ENCODE measurements at regions not wholly inside any gene's neighbourhood (a gene's known extent, or its start where the extent isn't known, plus 50 kb on each side); places are given as distances from the start of the nearest gene placed in this dataset.

GRCh38 chr5:165630261-165630778, 2124.9 kb downstream of the MAT2B start:
- H3K27me3 Mint-ChIP-seq (ENCODE audit: insufficient read depth), result no peaks in the 10 kb centered on the region
- Histone ChIP-seq H3K27ac (ENCODE audit: low read depth, low read length) (no peak overlapping the region), H3K27me3 (ENCODE audit: control insufficient read depth, insufficient read depth, low read length, poor library complexity, severe bottlenecking) (no peaks in the 10 kb centered on the region), H3K4me3 (ENCODE audit: low read length) (no peak overlapping the region), H3K9ac (ENCODE audit: extremely low read depth, low read length, poor library complexity, severe bottlenecking) (no peak overlapping the region), H3K4me1 (ENCODE audit: control insufficient read depth, insufficient read depth, low read length) (peaks cover 5% of the 10 kb centered on the region), H3K9me3 (ENCODE audit: control insufficient read depth, low read length) (no peaks in the 10 kb centered on the region), H3K36me3 (ENCODE audit: control insufficient read depth, insufficient read depth, low read length) (no peaks in the 10 kb centered on the region)
- DNase-seq, result peak; percentile 89
- no peaks in the 10 kb centered on the region for H3K36me3 Mint-ChIP-seq (ENCODE audit: low read depth)
- TF ChIP-seq CTCF (conservative IDR thresholded peaks at IDR 0.05), result peak; percentile 90
- H3K4me1 Mint-ChIP-seq, result peaks cover 28% of the 10 kb centered on the region
- H3K9me3 Mint-ChIP-seq, result no peaks in the 10 kb centered on the region
- WGBS, 2 experiments (ENCODE audit: insufficient coverage in 1 of 2, insufficient read length in 1 of 2), result 15 to 26% methylated on average over 8 to 9 of the region's 9 CpGs
- H3K27ac Mint-ChIP-seq, result no peak overlapping the region
- H3K4me3 Mint-ChIP-seq, result no peak overlapping the region

- H3K4me1 Mint-ChIP-seq, result peaks cover 33% of the 10 kb centered on the region
- no peak overlapping the region for H3K4me3 Mint-ChIP-seq
- Histone ChIP-seq H3K9ac (ENCODE audit: extremely low read depth, low read length, poor library complexity, severe bottlenecking) (no peak overlapping the region), H3K36me3 (ENCODE audit: control insufficient read depth, insufficient read depth, low read length) (no peaks in the 10 kb centered on the region), H3K9me3 (ENCODE audit: control insufficient read depth, low read length) (no peaks in the 10 kb centered on the region), H3K4me1 (ENCODE audit: control insufficient read depth, insufficient read depth, low read length) (peaks cover 5% of the 10 kb centered on the region), H3K4me3 (ENCODE audit: low read length) (no peak overlapping the region), H3K27me3 (ENCODE audit: control insufficient read depth, insufficient read depth, low read length, poor library complexity, severe bottlenecking) (no peaks in the 10 kb centered on the region), H3K27ac (ENCODE audit: low read depth, low read length) (no peak overlapping the region)
- no peaks in the 10 kb centered on the region for H3K36me3 Mint-ChIP-seq (ENCODE audit: low read depth)
- H3K9me3 Mint-ChIP-seq, result no peaks in the 10 kb centered on the region
- TF ChIP-seq CTCF (conservative IDR thresholded peaks at IDR 0.05), result no peak
- no peak overlapping the region for H3K27ac Mint-ChIP-seq
- H3K27me3 Mint-ChIP-seq (ENCODE audit: insufficient read depth), result no peaks in the 10 kb centered on the region
- DNase-seq, result no peak
- 100% methylated on average over 1 of the region's 1 CpG; no CpG with 5 or more reads in 1 of the 2 experiments for WGBS, 2 experiments (ENCODE audit: insufficient coverage in 1 of 2, insufficient read length in 1 of 2)
These were observed 2125.8 kb downstream of the MAT2B start for GRCh38 chr5:165631235-165631634.

GRCh38 chr5:165642366-165642765, 2136.9 kb downstream of the MAT2B start:
- H3K27ac ChIP-seq (ENCODE audit: low read depth, low read length), result no peak overlapping the region
- Mint-ChIP-seq H3K4me3 (no peak overlapping the region), H3K27me3 (ENCODE audit: insufficient read depth) (no peaks in the 10 kb centered on the region), H3K9me3 (no peaks in the 10 kb centered on the region), H3K4me1 (peaks cover 3% of the 10 kb centered on the region), H3K36me3 (ENCODE audit: low read depth) (no peaks in the 10 kb centered on the region), H3K27ac (no peak overlapping the region)
- H3K4me1 ChIP-seq (ENCODE audit: control insufficient read depth, insufficient read depth, low read length), result no peaks in the 10 kb centered on the region
- 81 to 100% methylated on average over 1 to 2 of the region's 2 CpGs for WGBS, 2 experiments (ENCODE audit: insufficient coverage in 1 of 2, insufficient read length in 1 of 2)
- TF ChIP-seq CTCF (conservative IDR thresholded peaks at IDR 0.05), result no peak
- H3K36me3 ChIP-seq (ENCODE audit: control insufficient read depth, insufficient read depth, low read length), result no peaks in the 10 kb centered on the region
- H3K9me3 ChIP-seq (ENCODE audit: control insufficient read depth, low read length), result no peaks in the 10 kb centered on the region
- H3K4me3 ChIP-seq (ENCODE audit: low read length), result no peak overlapping the region
- H3K27me3 ChIP-seq (ENCODE audit: control insufficient read depth, insufficient read depth, low read length, poor library complexity, severe bottlenecking), result no peaks in the 10 kb centered on the region
- DNase-seq, result no peak
- no peak overlapping the region for H3K9ac ChIP-seq (ENCODE audit: extremely low read depth, low read length, poor library complexity, severe bottlenecking)

All from endodermal cell (in vitro differentiated cells).